GM23338 (cell line): ENCODE measurements at regions not wholly inside any gene's neighbourhood (a gene's known extent, or its start where the extent isn't known, plus 50 kb on each side); places are given as distances from the start of the nearest gene placed in this dataset.

Experiments used
- ATAC-seq: fragments of 200-7000 bp; cut with Tn5 transposase; 3 replicates; pipeline ENCODE4 v1.9.1; 2020
- DNase-seq: peaks from one replicate; pipeline ENCODE4 v3.0.0-alpha.2; 2015; ENCODE audit warnings: low spot score
- H2AFZ ChIP-seq: fragments of 200-600 bp; sonication (generic); 2 replicates; pipeline ENCODE4 v1.8.0; 2016; ENCODE audit warnings: antibody characterized with exemption, mild to moderate bottlenecking, moderate library complexity
- H3F3A ChIP-seq: fragments of 200-600 bp; sonication (generic); replicated peaks from 2 replicates; pipeline ENCODE4 v1.8.0; 2017; ENCODE audit warnings: antibody characterized with exemption, mixed run types, low read depth
- H3K27ac ChIP-seq: fragments of 200-600 bp; sonication (generic); 2 replicates; pipeline ENCODE4 v1.6.1; 2016; ENCODE audit warnings: low read depth
- H3K27me3 ChIP-seq: fragments of 200-600 bp; sonication (generic); 2 replicates; pipeline ENCODE4 v1.8.0; 2016; ENCODE audit warnings: mild to moderate bottlenecking, mixed run types, moderate library complexity; ENCODE audit not compliant: insufficient read depth
- H3K36me3 ChIP-seq: fragments of 200-600 bp; sonication (generic); 2 replicates; pipeline ENCODE4 v1.8.0; 2016; ENCODE audit warnings: mild to moderate bottlenecking; ENCODE audit not compliant: insufficient read depth
- H3K4me1 ChIP-seq: fragments of 200-600 bp; sonication (generic); 2 replicates; pipeline ENCODE4 v1.8.0; 2016; ENCODE audit warnings: mild to moderate bottlenecking, moderate library complexity; ENCODE audit not compliant: insufficient read depth
- H3K4me2 ChIP-seq: fragments of 200-600 bp; sonication (generic); 2 replicates; pipeline ENCODE4 v1.7.1; 2017; ENCODE audit warnings: mixed run types
- H3K4me3 ChIP-seq: fragments of 200-600 bp; sonication (generic); 2 replicates; pipeline ENCODE4 v1.6.1; 2016; ENCODE audit warnings: mixed run types
- H3K79me2 ChIP-seq: fragments of 200-600 bp; sonication (generic); replicated peaks from 2 replicates; pipeline ENCODE4 v1.8.0; 2017; ENCODE audit warnings: mild to moderate bottlenecking; ENCODE audit not compliant: insufficient read depth
- H3K9me2 ChIP-seq: fragments of 200-600 bp; sonication (generic); 2 replicates; pipeline ENCODE4 v1.8.0; 2017; ENCODE audit not compliant: insufficient read depth
- H4K20me1 ChIP-seq: fragments of 200-600 bp; sonication (generic); replicated peaks from 2 replicates; pipeline ENCODE4 v1.8.0; 2017; ENCODE audit warnings: mild to moderate bottlenecking; ENCODE audit not compliant: insufficient read depth
- H3K27ac Mint-ChIP-seq: 2 replicates; pipeline ENCODE4 v1.8.0; 2020; ENCODE audit warnings: inconsistent platforms, mild to moderate bottlenecking, moderate library complexity, mixed read lengths
- H3K27me3 Mint-ChIP-seq: 3 replicates; pipeline ENCODE4 v1.8.0; 2022; ENCODE audit warnings: low read depth, mild to moderate bottlenecking, moderate library complexity, mixed read lengths, inconsistent platforms; ENCODE audit not compliant: insufficient read depth, poor library complexity
- H3K36me3 Mint-ChIP-seq: 3 replicates; pipeline ENCODE4 v1.8.0; 2021; ENCODE audit warnings: low read depth, mild to moderate bottlenecking, inconsistent platforms, moderate library complexity, mixed read lengths
- H3K4me1 Mint-ChIP-seq: 3 replicates; pipeline ENCODE4 v1.8.0; 2020; ENCODE audit warnings: mild to moderate bottlenecking, inconsistent platforms, mixed read lengths
- H3K4me3 Mint-ChIP-seq: 3 replicates; pipeline ENCODE4 v1.8.0; 2021; ENCODE audit warnings: moderate library complexity, mild to moderate bottlenecking, inconsistent platforms, mixed read lengths
- H3K9me3 Mint-ChIP-seq: 3 replicates; pipeline ENCODE4 v1.8.0; 2020; ENCODE audit warnings: moderate library complexity, mild to moderate bottlenecking, inconsistent platforms, mixed read lengths
- CREB1 ChIP-seq: fragments of 250-450 bp; sonication (Bioruptor Pico); IDR thresholded peaks from 2 replicates; pipeline ENCODE4 v1.5.0; 2020; ENCODE audit warnings: low read depth, mild to moderate bottlenecking, moderate library complexity
- ETS1 ChIP-seq: IDR thresholded peaks from 2 replicates; pipeline ENCODE4 v1.6.1; 2016; ENCODE audit warnings: antibody characterized with exemption
- EZH2 ChIP-seq: fragments of 200-600 bp; sonication (generic); IDR thresholded peaks from one replicate; pipeline ENCODE4 v1.8.0; 2017; ENCODE audit warnings: antibody characterized with exemption, mild to moderate bottlenecking, low read depth; ENCODE audit not compliant: unreplicated experiment
- EZH2phosphoT487 ChIP-seq: fragments of 200-600 bp; sonication (generic); IDR thresholded peaks from one replicate; pipeline ENCODE4 v1.8.1; 2018; ENCODE audit warnings: antibody characterized with exemption; ENCODE audit not compliant: unreplicated experiment
- JUNB ChIP-seq: IDR thresholded peaks from one replicate; pipeline ENCODE4 v1.6.1; 2016; ENCODE audit warnings: antibody characterized with exemption; ENCODE audit not compliant: unreplicated experiment
- POLR2AphosphoS5 ChIP-seq: IDR thresholded peaks from 2 replicates; pipeline ENCODE4 v1.6.1; 2016; ENCODE audit warnings: antibody characterized with exemption, low read depth
- REST ChIP-seq: IDR thresholded peaks from one replicate; pipeline ENCODE4 v1.6.1; 2018; ENCODE audit warnings: antibody characterized with exemption; ENCODE audit not compliant: unreplicated experiment
- STAT1 ChIP-seq: IDR thresholded peaks from one replicate; pipeline ENCODE4 v1.6.1; 2016; ENCODE audit warnings: antibody characterized with exemption; ENCODE audit not compliant: unreplicated experiment
- ZNF114 ChIP-seq: fragments of 250-450 bp; sonication (Bioruptor Pico); IDR thresholded peaks from 2 replicates; pipeline ENCODE4 v1.5.0; 2020; ENCODE audit warnings: mild to moderate bottlenecking, moderate library complexity
- ZNF462 ChIP-seq: fragments of 250-450 bp; sonication (Bioruptor Pico); IDR thresholded peaks from 2 replicates; pipeline ENCODE4 v1.5.0; 2020; ENCODE audit warnings: mild to moderate bottlenecking, moderate library complexity

GRCh38 chrX:109841257-109841656 is 108.2 kb upstream of the ACSL4 start:
- Histone ChIP-seq H3K4me1 (peaks cover 4% of the 10 kb centered on the region; the same call in 1 of the 2 replicates), H3K9me2 (no peaks in the 10 kb centered on the region), H3F3A (no peaks in the 10 kb centered on the region), H2AFZ (no peak overlapping the region), H3K27me3 (no peaks in the 10 kb centered on the region), H3K4me3 (no peak overlapping the region), H3K36me3 (no peaks in the 10 kb centered on the region), H4K20me1 (no peaks in the 10 kb centered on the region), H3K27ac (no peak overlapping the region), H3K4me2 (no peak overlapping the region), H3K79me2 (no peaks in the 10 kb centered on the region)
- Mint-ChIP-seq H3K9me3 (no peaks in the 10 kb centered on the region), H3K27ac (no peak overlapping the region), H3K27me3 (no peaks in the 10 kb centered on the region), H3K4me3 (no peak overlapping the region), H3K36me3 (no peaks in the 10 kb centered on the region), H3K4me1 (no peaks in the 10 kb centered on the region)
- ATAC-seq = no peak
- TF ChIP-seq POLR2AphosphoS5 (no peak), ETS1 (no peak), EZH2phosphoT487 (no peak), JUNB (no peak), EZH2 (no peak), ZNF114 (CRISPR knock-in tag) (no peak), REST (no peak), STAT1 (no peak)
- no peak for DNase-seq

- H3K27me3 Mint-ChIP-seq = no peaks in the 10 kb centered on the region
- ATAC-seq = no peak
- H4K20me1 ChIP-seq = no peaks in the 10 kb centered on the region
- H3F3A ChIP-seq = no peaks in the 10 kb centered on the region
- H3K4me1 ChIP-seq = peaks cover 4% of the 10 kb centered on the region; the same call in 1 of the 2 replicates
- H3K4me1 Mint-ChIP-seq = no peaks in the 10 kb centered on the region
- H3K27ac Mint-ChIP-seq = no peak overlapping the region
- H3K36me3 Mint-ChIP-seq = no peaks in the 10 kb centered on the region
- no peak overlapping the region for H3K27ac ChIP-seq
- H3K4me3 Mint-ChIP-seq = no peak overlapping the region
- H3K4me2 ChIP-seq = no peak overlapping the region
- no peak overlapping the region for H3K4me3 ChIP-seq
- H3K27me3 ChIP-seq = no peaks in the 10 kb centered on the region
- H2AFZ ChIP-seq = no peak overlapping the region
- no peaks in the 10 kb centered on the region for H3K36me3 ChIP-seq
- no peaks in the 10 kb centered on the region for H3K79me2 ChIP-seq
- DNase-seq = no peak
- H3K9me2 ChIP-seq = no peaks in the 10 kb centered on the region
- no peaks in the 10 kb centered on the region for H3K9me3 Mint-ChIP-seq
- no peak for TF ChIP-seq CREB1
- TF ChIP-seq ZNF462 (CRISPR knock-in tag) = no peak
- TF ChIP-seq ETS1 = no peak
Measured at GRCh38 chrX:109841869-109842579, 109.0 kb upstream of the ACSL4 start.
